A204.1 (cell line): ENCODE measurements at regions not wholly inside any gene's neighbourhood (a gene's known extent, or its start where the extent isn't known, plus 50 kb on each side); places are given as distances from the start of the nearest gene placed in this dataset.
A peak's percentile ranks its signal among the peaks of the same experiment; 100 is the strongest.

Experiments
- FAIRE-seq: peaks from 2 replicates; lab custom pipeline; 2012; peaks lifted over from hg19 to GRCh38; lab: Jason Lieb, UNC

DNA sequence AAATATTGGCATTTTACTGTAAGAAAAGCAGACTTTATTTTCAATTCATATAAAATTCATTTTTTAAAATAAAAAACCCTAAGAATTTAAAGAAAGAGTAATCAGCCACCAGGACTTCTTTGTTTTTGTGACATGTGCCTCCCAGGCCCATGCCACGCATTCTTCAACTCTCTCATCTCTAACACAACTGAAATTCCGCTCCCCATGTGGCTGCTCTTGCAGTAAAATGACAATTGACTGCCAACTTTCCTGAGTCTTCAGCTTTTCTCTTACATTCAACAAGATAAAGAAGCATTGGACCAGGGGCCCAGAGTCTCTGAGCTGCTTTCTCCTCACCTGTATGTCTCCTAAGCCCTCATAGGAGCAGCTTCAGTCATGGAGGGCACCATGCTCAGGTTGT lies 372.1 kb downstream of the UQCRFS1 start:
- FAIRE-seq, result no peak

DNA sequence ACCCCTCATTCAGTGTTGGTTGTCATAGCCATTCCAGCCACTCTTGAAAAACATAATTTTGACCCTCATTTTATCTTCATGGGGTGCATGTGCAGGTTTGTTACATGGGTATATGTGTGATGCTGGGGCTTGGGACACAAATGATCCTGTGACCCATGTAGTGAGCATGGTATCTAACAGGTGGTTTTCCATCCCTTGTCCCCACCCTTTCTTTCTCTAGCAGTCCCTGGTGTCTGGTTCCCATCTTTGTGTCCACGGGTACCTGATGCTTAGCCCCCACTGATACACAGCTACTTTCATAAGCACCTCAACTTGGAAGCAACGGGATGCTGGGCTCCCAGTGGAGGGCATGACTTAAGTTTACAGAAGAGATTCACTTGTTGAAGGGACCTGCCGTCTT lies 373.5 kb downstream of the UQCRFS1 start:
- FAIRE-seq, result no peak

DNA sequence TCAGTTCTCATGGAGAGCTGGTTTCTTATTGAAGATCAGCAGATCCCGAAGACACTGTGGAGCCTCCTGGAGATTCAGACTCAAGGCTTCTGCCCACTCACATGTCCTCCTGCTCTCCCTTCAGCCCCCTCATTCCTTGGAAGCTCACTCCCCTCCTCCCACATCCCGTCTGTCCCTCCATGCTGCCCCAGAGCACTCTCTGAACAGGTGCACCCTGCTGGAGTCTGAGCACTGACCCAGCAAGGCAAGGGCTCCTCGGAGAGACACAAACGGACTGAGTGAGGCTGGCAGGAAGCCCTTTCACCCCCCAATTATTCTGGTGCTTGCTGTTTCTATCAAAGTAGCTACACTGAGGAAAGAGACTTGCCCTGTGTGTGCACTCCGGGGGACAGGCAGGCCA lies 374.0 kb downstream of the UQCRFS1 start:
- no peak for FAIRE-seq

DNA sequence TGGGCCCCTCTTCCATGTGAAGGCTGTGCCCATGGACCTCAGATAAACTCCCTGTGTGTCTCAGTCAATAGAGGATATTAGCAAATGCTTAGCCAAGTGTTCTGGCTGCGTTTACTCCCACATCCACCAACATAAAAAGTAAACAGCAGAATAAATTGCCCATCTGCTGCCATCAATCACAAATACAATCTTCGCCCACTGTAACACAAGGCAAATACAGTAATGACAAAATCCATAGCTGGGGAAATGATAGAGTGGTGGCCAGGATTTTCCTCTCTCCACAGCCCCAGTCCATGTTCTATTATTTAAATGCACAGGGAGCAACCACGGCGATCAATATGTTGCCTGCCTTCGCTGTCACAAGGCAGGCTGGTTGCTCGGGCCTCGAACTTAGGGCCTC lies 376.5 kb downstream of the UQCRFS1 start:
- no peak for FAIRE-seq

DNA sequence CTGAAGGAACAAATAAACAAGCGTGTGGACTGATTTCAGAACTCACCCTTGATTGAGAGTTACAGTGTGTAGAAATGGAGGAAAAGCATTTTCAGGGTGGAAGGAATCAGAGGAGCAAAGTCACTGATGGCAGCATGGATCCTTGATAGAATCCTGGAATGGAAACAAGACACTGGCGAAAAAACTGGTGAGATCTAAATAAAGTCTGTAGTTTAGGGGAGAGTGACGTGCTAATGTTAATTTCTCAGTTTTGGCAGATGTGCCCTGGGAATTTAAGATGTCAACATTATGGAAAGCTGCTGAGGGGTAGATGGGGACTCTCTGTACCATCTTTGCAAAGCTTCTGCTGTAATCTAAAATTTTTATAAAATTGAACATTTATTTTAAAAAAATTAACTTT lies 378.0 kb downstream of the UQCRFS1 start:
- FAIRE-seq, result no peak

DNA sequence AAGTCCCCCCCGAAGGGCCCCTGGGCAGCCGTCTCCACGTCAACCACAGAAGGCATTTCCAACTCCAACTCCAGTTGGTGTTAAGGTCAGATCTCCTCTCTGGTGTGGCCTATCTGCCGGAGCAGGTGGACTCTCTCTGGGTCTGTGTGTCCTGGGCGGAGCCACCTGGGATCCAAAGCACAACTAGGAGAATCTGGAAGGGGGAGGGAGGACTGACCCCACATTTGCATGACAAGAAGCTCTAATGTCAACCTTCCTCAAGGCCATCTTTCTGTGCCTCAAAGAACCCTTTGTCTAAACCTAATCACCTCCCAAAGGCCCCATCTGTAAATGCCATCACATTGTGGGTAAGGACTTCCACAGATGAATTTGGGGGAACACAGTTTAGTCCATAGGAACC lies 381.5 kb downstream of the UQCRFS1 start:
- FAIRE-seq, result no peak

DNA sequence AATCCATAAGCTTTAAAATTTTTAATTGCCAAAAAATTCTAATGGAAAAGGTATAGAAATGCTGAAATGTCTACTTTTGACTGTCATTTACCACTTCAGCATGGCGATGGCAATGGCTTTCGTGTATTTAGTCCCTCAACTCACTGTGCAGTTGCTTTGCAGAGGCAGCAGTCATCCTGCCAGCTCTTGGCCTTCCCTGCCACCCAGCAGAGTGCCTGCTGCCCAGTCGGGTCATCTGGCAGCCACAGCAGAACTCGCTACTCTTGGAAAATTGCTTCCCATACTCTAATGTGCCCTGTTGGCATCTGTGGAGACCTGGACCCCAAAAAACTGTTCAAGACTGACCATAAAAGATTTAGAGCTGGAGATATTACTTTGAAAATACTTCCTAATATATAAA lies 383.2 kb downstream of the UQCRFS1 start:
- FAIRE-seq, result no peak

DNA sequence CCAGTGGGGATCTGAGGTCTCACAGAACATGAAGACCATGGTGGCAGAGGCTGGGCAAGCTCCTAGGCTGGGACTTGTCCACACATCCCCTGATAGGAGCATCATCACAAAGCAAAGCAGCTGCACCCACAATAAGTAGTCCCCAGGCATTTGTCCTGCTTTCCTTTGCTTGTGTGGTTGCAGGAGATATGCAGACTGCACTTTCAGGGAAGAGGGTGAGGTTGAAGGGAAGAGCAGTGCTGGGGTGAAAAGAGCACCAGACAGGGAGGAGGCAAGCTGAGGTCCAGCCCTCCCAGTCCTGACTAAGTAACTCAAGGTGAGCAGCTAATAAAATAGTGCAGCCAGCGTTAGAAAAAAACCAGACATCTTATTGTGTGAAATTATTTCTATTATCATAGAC lies 383.6 kb downstream of the UQCRFS1 start:
- FAIRE-seq, result no peak

DNA sequence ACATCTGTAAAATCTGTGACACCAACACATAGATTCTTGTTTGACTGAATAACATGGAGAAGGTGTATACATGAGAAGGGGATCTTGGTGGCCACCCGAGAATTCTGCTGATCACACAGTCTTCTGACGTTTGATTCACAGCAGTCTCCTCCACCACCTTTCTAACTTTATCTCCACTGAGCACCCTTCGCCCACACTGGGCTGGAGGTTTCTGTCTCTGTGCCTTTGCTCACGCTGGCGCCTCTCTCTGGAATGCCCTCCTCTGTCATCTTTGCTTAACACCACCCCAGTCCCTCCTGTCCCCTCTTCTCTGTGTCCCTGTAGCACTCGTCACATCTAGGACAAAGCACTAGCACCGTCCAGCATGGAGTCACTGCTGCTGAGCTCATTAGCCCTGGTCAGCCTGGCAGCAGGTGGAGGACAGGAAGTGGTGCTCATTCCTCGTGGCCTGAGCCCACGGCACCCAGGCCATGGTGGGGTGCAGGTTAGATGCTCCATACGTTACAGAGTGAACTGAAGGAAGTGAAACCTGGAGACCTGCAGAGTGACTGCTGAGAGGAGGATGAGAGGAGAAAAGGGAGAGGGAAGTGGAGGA lies 384.6 kb downstream of the UQCRFS1 start:
- FAIRE-seq, result no peak

DNA sequence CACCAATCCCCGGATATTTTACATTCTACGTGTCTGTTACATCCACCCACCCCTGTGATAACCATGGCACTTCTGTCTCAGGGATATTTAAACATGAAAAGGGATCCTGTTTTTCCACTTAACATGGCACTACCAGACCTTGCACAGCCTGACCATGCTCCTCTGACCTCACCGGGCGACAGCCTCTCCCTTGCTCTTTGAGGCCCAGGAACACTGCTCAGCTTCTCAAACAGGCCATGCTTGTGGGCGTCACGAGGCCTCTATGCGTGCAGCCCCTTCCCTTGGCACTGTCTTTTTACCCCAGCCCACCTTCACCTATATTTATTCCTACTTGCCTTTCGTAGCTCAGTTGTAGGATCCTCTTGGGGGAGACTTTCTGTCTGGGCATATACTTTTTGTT lies 385.6 kb downstream of the UQCRFS1 start:
- FAIRE-seq, result no peak

DNA sequence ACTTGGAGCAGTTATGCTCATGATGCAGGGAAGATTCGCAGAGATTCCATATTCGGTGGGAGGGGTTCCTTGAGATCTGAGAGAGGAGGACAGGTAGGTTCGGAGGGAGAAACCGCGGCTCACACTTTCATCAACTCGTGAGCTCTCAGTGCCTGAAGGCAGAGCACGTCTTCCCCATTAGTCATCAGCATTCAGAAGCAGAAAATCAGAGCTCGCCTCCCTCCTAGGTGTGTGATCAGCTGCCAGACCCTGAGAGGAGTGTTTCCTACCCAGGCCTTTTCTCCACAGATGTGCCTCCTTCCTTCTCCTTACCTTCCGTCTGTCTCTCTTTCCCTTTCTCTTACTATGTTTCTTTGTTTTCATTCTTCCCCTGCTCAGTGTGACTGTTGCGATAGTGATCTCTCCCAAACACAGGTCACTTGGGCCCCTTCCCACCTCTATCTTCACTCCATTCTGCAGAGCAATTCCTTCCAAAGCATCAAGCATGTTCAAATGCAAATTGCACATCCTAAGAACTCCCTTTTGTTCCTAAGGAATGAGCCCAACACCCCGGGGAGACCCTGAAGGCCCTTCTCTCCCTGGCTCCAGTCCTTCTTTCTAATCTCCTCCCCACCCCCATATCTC lies 389.5 kb downstream of the UQCRFS1 start:
- FAIRE-seq, result no peak

DNA sequence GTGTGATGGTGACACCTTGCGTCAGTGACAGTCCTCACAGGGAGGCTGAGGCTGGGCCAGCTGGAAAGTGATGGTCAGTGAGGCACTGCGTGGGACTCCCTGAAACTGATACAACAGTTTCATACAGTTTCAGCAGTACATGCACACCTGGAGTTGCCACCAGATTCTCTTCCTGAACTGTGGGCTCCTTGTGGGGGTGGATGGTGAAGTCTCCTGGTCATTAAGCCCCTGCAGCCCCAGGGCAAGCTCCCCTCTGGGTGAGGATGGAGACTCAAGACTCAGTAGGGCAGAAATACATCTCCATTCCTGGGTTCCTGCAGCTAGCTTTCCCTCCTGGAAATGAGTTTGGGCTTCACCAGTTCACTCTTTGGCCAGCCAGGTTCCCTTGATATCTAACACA lies 392.7 kb downstream of the UQCRFS1 start:
- no peak for FAIRE-seq

DNA sequence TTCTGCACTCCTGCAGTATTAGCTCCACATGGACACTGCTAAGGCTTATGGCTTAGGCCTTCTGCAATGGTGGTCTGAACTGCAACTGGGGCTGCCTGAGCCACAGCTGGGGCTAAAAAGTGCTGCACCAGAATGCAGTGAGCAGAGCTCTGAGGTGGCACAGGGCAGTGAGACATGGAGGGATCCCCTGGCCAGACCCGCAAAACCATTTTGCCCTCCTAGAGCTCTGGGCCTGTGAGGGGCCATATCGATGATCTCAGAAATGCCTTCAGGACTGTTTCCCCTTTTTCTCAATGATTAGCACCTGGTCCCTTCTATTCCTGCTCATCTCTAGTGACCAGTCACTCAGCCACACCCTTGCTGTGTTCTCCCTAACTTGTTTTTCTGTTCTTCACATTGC lies 397.7 kb downstream of the UQCRFS1 start:
- FAIRE-seq, result no peak

DNA sequence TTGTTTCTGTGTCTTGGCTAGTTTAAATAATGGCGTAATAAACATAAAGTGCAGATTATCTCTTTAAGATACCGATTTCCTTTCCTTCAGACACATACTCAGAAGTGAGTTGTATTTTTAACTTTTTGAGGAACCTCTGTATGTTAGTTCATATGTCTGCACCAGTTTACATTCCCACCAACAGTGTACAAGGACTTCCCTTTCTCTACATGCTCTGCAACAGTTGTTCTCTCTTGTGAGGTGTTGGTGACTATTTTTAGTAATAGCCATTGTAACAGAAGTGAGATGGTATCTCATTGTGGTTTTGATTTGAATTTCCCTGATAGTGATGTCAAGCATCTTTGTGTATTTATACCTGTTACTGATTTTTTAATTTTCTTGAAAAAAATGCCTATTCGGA lies 418.6 kb downstream of the UQCRFS1 start:
- FAIRE-seq, result no peak

DNA sequence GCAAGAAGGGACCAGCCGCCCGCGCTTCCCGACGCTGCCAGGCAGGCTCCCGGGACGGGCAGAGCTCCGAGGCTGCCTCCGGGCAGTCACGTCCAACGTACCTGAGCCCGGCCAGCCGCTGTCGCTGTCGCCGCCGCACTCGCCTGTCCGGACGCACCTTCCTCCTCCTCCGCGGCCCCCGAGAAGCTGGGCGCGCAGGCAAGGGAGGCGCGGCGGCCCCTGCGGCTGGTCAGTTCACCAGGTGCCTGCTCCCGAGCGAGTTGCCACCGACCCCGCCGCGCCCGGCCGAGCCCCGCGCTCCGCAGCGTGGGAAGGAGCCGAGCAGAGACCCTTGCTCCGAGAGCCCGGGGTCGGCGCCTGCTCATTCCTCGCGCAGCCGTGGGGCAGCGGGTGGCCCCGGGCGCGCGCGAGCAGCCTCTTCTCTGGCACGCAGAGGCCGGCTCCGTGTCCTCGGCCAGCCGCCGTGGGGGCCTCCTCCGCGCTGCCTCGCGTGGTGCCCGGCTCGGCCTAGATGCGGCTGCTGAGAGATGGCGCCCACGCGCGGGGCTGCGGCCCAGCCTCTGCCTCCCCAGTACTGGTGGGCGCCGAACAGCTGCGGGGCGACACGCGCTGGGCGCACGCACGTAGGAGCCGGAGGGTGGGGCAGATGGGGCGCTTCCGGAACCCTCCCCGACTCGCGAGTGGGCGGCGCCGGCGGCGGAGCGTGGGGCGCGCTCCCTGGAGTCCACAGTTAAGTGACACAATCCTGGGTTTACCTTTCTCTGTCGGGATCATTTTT lies 419.4 kb downstream of the UQCRFS1 start:
- FAIRE-seq, result no peak

DNA sequence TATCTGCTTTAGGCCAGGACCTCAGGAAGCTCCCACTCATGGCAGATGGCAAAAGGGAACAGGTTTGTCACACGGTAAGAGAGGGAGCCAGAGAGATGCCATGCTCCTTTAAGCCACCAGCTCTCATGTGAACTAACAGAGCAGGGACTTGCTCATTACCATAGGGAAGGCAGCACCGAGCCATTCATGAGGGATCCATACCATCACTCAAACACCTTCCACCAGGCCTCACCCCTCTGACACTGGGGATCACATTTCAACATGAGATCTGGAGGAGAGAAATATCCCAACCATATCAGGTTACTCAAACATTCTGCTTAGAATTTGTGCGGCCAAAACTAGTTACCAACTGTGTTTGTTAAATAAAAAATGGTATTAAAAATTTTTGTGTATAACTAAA lies 427.0 kb downstream of the UQCRFS1 start:
- FAIRE-seq, result no peak

DNA sequence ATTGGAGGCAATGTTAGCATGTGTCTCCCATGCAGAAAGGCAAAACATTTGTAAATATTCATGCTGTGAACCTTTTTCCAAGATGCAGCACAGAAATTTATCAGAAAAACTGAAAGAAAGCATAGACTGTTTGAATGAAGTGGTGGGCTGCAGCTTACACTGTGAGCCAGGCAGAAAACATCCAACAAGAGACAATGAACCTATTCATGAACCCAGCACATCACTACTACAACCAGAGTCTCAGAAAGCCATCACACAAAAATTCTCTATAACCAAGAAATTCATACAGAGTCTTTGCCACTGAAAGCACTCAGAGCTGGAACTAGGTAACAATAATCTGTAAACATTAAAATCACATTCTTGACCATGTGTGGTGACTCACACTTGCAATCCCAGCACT lies 448.9 kb downstream of the UQCRFS1 start:
- FAIRE-seq, result no peak

DNA sequence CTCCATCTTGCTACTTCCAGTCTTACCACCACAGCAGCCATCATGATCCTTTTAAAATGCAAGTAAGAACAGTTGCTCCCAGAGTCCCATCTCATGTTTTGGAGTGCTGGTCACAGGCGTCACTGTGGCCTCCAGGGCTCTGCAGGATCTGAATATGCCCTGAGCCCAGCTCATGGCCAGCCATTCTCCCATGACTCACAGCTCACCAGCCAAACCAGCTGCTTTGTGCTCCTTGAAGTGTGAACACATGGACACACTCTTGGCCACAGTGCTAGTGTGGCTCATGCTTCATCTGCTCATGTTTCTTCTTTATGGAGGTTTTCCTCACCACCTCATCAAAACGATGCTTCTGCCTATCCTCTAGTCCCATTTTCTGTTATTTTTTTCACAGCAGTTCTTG lies 466.5 kb downstream of the UQCRFS1 start:
- FAIRE-seq, result no peak

DNA sequence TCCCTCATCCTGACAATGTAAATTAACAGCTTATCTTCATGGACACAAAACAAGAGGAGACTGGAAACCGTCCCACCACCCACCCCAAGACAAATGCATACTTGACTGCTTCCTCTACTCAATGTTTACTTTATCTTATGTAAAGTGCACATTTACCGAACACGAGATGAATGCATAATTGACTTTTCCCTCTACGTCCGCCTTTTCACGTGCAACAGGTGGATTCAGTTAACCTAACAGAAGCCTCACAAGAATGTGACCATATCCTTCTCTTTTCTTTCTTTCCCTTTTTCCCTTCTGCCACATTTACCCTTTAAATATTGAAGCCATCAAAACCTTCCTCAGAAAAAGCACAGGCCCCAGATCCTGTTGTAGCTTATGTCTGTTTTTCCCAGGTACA lies 468.0 kb downstream of the UQCRFS1 start:
- no peak for FAIRE-seq

DNA sequence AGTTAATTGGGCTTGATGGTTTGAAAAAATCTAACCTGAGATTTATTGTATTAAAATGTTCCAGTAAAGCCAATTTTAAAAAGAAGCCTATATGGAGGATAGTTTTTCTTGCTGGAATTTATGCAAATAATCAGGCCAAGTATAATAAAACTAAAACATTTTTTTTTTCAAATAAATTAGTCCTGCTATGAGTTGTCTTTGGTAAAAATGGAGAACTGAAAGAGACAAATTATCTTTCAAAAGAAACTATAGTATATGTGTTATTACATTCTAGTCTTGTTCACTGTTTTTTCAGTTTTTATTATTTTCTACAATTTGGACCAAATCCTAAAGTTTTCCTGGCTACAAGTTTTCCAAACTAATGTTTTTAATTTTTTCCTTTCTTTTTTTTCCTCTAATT lies 468.9 kb downstream of the UQCRFS1 start:
- FAIRE-seq, result no peak

DNA sequence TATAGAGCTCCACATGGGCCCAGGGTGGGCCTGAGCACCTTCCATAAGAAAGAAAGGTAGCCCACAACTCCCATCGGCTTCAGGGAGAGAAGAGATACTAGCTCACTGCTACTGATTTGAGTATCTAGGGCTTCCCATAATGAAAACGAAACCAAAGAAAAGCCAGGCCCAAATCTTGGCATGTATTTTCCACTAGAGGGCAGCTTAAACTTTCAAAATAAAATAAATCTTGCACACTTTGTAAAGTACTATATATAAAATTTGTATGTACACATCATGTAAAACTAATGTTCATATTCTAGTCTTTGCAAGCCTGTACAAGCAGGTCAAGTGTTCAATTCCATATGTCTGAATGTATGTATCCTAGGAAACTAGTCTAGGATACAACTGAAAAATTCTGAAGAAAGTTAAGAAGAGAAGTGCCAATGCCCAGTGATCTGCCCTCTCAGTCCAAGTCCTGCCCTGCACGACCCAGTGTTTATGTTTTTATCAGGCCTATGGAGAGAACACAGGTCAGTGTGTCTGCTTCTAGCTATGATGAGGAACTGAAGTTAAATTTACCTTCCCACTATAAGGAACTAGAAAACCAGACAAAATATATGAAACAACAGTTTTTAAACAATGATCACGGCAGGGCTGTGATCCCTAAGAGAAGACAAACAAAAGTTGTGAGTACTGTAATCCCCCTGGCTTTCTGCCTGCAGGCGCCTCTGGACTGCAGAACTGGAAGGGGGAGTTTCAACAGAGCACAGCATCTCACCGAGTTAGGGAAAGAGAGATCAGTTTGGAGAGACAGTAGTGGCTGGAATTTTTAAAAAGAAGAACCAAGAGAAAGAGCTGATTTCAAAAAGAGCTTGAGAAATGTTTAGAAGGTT lies 475.7 kb downstream of the UQCRFS1 start:
- peak; percentile 95 for FAIRE-seq

DNA sequence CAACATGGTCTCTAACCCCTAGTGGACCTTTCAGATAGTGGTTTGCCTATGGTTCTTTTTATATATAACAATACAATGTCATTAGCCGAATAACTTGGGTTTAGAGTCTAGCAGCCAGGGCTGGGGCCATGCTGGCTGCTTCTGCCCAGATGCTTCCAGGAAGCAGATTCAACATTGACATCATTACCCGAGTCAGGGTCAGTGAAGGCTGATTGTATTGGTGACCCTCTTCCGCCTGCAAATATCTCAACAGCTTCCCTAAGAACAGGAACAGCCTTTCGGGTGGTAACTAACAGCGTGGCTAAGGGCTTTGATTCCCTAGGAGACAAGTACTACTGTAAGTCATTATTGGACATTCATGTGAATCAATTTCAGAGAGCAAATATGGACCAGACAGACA lies 476.4 kb downstream of the UQCRFS1 start:
- FAIRE-seq, result no peak

DNA sequence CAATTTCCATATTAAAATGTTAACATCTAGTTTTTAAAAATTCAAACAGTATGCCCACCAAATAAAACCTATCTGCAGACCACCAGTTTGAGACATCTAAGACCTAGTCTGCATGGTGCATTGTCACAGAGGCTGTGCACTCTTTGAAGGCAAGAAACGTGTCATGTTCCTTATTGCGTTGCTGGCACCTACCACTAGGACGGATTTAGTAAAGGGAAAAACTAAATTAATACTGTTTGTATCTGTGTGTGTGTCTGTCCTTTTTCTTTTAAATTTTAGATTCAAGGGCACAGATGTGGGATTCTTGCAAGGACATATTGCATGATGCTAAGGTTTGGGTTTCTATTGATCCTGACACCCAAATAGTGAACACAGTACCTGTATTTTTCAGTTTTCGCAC lies 481.4 kb downstream of the UQCRFS1 start:
- FAIRE-seq, result no peak
